ENCODE measurements at regions not wholly inside any gene's neighbourhood (a gene's known extent, or its start where the extent isn't known, plus 50 kb on each side); places are given as distances from the start of the nearest gene placed in this dataset.

- TF ChIP-seq REST (IDR thresholded peaks at IDR 0.05; ENCODE audit: low read depth) (no peak), YY1 (IDR thresholded peaks at IDR 0.05; ENCODE audit: low read depth) (no peak), ZBTB7A (IDR thresholded peaks at IDR 0.05; ENCODE audit: low read depth) (no peak), NFIC (IDR thresholded peaks at IDR 0.05) (no peak), TCF12 (IDR thresholded peaks at IDR 0.05; ENCODE audit: low read depth) (no peak), TEAD4 (IDR thresholded peaks at IDR 0.05) (no peak), EP300 (IDR thresholded peaks at IDR 0.05; ENCODE audit: borderline replicate concordance) (no peak), TAF1 (IDR thresholded peaks at IDR 0.05; ENCODE audit: low read depth) (no peak), CREB1 (IDR thresholded peaks at IDR 0.05; ENCODE audit: low read depth) (no peak), RAD21 (IDR thresholded peaks at IDR 0.05; ENCODE audit: low read depth) (no peak), MAX (IDR thresholded peaks at IDR 0.05) (no peak), FOXM1 (IDR thresholded peaks at IDR 0.05; ENCODE audit: borderline replicate concordance, low read depth) (no peak), USF1 (IDR thresholded peaks at IDR 0.05) (no peak), CEBPB (IDR thresholded peaks at IDR 0.05) (no peak), EGR1 (IDR thresholded peaks at IDR 0.05) (no peak)
Measured at GRCh38 chr10:70969188-70969587, 80.8 kb upstream of the PCBD1 start.

- no peak for TF ChIP-seq USF1 (IDR thresholded peaks at IDR 0.05)
- TF ChIP-seq CREB1 (IDR thresholded peaks at IDR 0.05; ENCODE audit: low read depth), result no peak
- TF ChIP-seq TCF12 (IDR thresholded peaks at IDR 0.05; ENCODE audit: low read depth), result no peak
- TF ChIP-seq NFIC (IDR thresholded peaks at IDR 0.05), result no peak
- no peak for TF ChIP-seq RAD21 (IDR thresholded peaks at IDR 0.05; ENCODE audit: low read depth)
- no peak for TF ChIP-seq YY1 (IDR thresholded peaks at IDR 0.05; ENCODE audit: low read depth)
- no peak for TF ChIP-seq EGR1 (IDR thresholded peaks at IDR 0.05)
- TF ChIP-seq TAF1 (IDR thresholded peaks at IDR 0.05; ENCODE audit: low read depth), result no peak
- no peak for TF ChIP-seq EP300 (IDR thresholded peaks at IDR 0.05; ENCODE audit: borderline replicate concordance)
- TF ChIP-seq ZBTB7A (IDR thresholded peaks at IDR 0.05; ENCODE audit: low read depth), result no peak
- no peak for TF ChIP-seq FOXM1 (IDR thresholded peaks at IDR 0.05; ENCODE audit: borderline replicate concordance, low read depth)
- TF ChIP-seq MAX (IDR thresholded peaks at IDR 0.05), result no peak
- no peak for TF ChIP-seq TEAD4 (IDR thresholded peaks at IDR 0.05)
- TF ChIP-seq CEBPB (IDR thresholded peaks at IDR 0.05), result no peak
Measured at GRCh38 chr10:70970830-70971229, 82.5 kb upstream of the PCBD1 start.

DNA sequence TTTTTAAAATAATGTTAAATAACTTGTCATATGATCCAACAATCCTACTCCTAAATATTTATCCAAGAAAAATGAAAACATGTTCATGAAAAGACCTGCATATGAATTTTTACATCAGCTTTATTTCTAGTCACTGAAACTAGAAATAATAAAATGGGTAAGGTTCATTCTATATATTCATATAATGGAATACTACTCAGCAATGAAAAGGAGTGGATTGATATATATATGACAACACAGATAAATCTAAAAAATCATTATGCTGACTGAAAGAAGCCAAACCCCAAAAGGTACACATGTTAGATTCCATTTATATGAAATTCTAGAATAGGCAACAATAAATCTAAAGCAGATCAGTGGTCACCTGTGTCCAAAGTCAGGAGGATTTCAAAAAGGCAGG lies 84.9 kb upstream of the PCBD1 start:
- TF ChIP-seq RAD21 (IDR thresholded peaks at IDR 0.05; ENCODE audit: low read depth) (no peak), FOXM1 (IDR thresholded peaks at IDR 0.05; ENCODE audit: borderline replicate concordance, low read depth) (no peak), TCF12 (IDR thresholded peaks at IDR 0.05; ENCODE audit: low read depth) (no peak), TAF1 (IDR thresholded peaks at IDR 0.05; ENCODE audit: low read depth) (no peak), ZBTB7A (IDR thresholded peaks at IDR 0.05; ENCODE audit: low read depth) (no peak), USF1 (IDR thresholded peaks at IDR 0.05) (no peak), NFIC (IDR thresholded peaks at IDR 0.05) (no peak), CREB1 (IDR thresholded peaks at IDR 0.05; ENCODE audit: low read depth) (no peak), TEAD4 (IDR thresholded peaks at IDR 0.05) (no peak), CEBPB (IDR thresholded peaks at IDR 0.05) (no peak), YY1 (IDR thresholded peaks at IDR 0.05; ENCODE audit: low read depth) (no peak), EGR1 (IDR thresholded peaks at IDR 0.05) (no peak), EP300 (IDR thresholded peaks at IDR 0.05; ENCODE audit: borderline replicate concordance) (no peak), MAX (IDR thresholded peaks at IDR 0.05) (no peak), REST (IDR thresholded peaks at IDR 0.05; ENCODE audit: low read depth) (no peak)

DNA sequence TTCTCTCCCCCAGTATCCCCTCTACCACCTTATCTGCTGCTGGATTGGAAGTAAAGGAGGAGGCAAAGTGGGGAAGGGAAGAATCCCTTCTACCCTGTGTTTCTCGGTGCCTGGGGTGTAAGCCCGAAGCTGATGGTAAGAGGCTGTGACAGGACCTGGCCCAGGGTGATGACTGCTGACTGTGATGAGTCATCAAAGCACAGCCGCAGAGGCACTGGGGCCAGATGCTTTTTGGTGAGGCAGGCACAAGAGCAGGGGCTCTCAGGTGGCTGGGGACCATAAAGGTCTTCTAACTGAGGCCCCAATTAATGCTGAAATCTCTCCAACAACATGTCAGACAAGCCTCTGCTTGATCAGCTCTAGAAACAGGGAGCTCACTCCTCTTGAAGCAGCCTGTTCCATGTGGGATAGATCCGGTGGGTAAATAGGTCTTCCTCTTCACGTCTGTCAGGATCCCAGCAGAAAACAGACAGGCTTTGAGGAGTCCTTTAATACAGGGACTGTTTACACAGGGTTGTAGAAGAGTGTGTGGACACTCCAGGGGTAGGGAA lies 86.1 kb upstream of the PCBD1 start:
- no peak for TF ChIP-seq RAD21 (IDR thresholded peaks at IDR 0.05; ENCODE audit: low read depth)
- TF ChIP-seq CREB1 (IDR thresholded peaks at IDR 0.05; ENCODE audit: low read depth), result no peak
- TF ChIP-seq TEAD4 (IDR thresholded peaks at IDR 0.05), result no peak
- no peak for TF ChIP-seq NFIC (IDR thresholded peaks at IDR 0.05)
- TF ChIP-seq CEBPB (IDR thresholded peaks at IDR 0.05), result no peak
- no peak for TF ChIP-seq REST (IDR thresholded peaks at IDR 0.05; ENCODE audit: low read depth)
- no peak for TF ChIP-seq EP300 (IDR thresholded peaks at IDR 0.05; ENCODE audit: borderline replicate concordance)
- no peak for TF ChIP-seq YY1 (IDR thresholded peaks at IDR 0.05; ENCODE audit: low read depth)
- TF ChIP-seq TCF12 (IDR thresholded peaks at IDR 0.05; ENCODE audit: low read depth), result no peak

Measured in Ishikawa (cell line).